GM03348 (cell line): ENCODE measurements at regions not wholly inside any gene's neighbourhood (a gene's known extent, or its start where the extent isn't known, plus 50 kb on each side); places are given as distances from the start of the nearest gene placed in this dataset.
"Not testable (repeated sequence)": the region's sequence is repeated elsewhere in the genome, so short reads cannot be mapped to it uniquely, and the experiment has no call there.

Experiments
- DNase-seq: peaks from one replicate; pipeline ENCODE4 v3.0.0; 2012; ENCODE audit warnings: low spot score

DNA sequence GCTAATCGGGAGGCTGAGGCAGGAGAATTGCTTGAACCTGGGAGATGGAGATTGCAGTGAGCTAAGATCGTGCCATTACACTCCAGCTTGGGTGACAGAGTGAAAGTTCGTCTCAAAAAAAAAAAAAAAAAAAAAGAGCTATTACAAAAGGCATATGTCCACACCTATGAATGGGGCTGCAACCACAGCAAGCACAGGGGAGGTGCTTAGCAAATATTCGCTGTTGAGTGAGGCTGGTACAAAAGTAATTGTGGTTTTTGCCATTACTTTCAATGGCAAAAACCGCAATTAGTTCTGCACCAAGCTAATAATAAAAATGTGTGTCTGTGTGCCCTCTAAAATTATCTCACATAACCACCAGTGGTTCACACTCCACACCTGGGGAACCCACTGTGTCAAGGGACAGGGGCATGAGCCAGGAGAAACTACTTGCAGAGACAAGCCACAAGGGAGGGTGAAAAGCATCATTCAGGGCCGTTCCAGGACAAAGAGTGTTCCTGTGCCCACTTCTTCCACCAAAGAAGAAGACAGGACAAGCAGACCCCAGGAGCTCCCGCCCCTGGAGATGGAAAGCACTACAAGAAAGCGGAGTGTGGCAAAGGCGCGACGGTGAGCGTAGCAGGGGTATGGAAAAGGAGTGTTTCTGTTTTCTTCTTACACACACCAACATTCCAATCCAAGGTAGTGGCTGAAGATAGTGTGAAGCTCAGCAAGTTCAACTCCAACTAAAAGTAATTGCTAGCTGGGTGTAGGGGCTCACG lies 84.4 kb upstream of the CNEP1R1 start:
- DNase-seq = no peak

DNA sequence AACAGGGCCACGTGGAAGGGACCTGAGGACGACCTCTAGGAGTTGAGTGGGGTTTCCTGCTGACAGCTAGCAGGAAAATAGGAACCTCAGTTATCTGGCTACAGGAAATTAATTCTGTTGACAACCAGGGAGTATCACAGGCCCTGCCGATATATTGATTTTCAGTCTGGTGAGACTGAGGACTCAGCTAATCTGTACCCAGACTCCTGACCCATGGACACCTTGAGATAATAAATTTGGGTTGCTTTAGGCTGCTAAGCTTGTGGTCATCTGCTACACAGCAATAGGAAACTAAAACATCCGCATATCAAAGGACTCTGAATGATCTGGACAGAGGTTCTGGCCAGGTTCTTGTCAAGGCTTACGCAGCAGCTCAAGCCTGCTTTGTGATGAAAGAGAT lies 80.8 kb upstream of the CNEP1R1 start:
- no peak for DNase-seq

DNA sequence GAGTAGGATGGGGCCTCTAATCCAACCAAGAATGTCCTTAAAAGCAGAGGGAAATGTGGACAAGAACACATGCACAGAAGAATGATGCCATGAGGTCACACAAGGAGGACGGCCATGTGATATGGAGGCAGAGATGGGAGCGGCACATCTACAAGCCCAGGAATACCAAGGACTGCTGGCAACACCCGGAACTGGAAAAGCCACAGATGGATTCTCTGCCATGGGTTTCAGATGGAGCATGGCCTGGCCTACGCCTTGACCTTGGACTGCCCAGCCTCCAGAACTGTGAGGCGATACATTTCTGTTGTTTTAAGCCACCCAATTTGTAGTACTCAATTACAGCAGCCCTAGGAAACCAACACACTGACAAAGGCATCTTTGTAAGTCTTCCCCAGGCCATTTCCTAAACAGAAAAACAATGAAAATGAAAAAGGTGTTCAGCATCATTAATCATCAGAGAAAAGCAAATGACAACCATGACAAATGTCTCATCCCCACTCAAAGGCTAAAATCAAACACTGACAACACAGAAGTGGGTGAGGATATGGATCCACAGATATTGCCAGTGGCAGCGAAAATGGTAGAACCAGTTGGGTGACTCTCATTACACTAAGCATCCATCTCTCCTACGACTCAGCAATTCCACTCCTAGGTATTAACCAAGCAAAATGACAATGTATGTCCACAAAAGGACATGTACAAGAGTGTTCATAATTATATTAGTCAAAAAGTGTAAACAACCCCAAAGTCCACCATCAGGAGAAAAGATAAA lies 76.9 kb upstream of the CNEP1R1 start:
- DNase-seq = no peak

DNA sequence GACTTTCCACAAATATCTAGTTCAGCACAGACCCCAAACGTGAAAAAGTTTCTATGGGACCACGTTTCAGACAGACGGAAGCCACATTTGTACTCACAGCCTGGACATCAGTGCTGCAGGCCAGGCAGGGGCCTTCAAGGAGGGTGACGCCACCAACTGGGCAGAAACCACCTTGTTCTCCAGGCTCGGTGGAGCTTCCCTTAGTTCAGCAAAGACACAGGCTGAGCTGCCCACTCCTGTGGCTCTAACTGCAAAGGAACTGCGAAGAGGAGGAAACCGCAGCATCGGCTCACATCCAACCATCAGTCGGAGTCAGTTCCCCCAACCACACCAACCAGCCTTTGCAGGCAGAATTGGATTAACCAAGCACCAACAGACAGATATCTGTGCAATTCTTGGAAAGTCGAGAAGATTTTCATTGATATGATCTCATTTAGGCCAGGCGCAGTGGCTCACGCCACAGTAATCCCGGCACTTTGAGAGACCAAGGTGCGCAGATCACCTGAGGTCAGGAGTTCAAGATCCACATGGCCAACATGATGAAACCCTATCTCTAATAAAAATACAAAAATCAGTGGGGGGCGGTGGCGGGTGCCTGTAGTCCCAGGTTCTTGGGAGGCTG lies 73.3 kb upstream of the CNEP1R1 start:
- DNase-seq = no peak

DNA sequence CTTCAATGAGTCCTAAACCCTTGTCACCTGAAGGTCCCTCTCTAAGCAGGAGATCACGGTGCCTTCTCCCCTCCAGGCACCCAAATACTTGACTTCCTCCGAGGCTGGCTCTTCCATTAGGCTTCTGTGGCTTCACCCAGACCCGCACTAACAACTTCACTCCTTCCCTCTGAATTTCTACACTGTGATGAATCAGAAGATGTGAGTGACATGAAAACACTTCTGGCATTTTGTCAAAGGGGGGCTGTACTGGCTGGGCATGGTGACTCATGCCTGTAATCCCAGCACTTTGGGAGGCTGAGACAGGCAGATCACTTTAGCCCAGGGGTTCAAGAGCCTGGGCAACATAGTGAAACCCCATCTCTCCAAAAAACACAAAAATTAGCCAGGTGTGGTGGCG lies 72.6 kb upstream of the CNEP1R1 start:
- no peak for DNase-seq

DNA sequence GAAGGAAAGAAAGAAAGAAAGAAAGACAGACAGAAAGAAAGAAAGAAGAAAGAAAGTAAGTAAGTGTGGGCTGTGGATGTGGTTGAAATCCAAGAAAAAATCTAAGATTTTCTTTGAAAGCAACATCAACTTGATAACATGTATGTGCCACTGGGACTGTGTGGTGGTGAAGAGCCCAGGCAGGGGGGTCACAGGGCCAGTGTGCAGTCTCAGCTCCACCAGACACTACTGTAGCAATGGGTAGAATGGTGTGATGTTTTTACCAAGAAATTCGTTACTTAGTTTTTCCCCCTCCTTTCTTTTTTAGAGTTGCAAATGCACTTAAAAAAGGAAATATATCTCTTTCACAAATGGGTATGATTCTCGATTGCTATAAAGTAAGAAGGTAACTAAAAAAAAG lies 71.9 kb upstream of the CNEP1R1 start:
- DNase-seq = no peak

DNA sequence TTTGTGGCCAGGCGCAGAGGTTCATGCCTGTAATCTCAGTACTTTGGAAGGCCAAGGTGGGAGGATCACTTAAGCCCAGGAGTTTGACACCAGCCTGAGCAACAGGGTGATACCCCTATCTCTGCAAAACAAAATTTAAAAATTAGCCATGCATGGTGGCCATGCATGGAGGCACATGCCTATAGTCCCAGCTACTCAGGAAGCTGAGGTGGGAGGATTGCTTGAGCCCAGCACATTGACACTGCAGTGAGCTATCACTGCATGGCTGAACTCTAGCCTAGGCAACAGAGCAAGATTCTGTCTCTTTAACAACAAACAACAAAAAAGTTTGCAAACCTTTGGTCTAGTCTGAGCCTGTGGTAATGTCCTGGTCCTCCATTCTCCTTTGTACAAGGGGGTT lies 69.2 kb upstream of the CNEP1R1 start:
- no peak for DNase-seq

DNA sequence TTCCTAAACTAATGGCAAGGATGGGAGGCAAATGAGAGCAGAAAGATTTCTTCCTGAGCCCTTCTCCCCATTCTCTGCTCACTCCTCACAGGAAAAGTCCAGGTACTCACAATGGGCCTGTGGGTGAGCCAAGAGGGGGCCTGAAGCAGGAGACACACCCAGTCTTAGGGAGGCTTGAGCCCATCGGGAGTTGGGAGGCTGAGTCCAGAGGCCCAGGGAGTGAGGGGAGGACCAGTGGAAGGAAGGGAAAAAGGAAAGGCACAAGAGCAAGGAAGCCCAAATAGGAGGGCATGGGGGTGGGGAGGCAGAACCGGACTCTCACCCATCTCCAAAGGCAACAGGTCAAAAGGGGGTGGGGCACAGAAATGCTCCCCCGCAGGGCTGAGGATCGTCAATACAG lies 68.1 kb upstream of the CNEP1R1 start:
- DNase-seq = no peak

DNA sequence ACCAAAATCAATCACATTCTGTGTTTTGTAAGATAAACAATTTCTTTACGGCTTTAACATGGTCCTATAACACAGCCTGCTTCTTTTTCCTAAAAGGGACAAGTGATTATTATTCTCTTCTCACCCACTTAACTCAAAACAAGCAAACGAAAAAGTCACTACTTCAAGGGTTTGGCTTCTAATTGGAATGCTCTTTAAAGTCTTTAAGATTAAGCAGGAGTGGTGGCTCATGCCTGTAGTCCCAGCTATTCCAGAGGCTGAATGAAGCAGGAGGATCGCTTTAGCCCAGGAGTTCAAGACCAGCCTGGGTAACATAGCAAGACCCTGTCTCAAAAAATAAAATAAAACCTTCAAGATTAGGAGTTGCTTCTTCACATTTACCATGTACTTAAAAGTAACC lies 66.6 kb upstream of the CNEP1R1 start:
- no peak for DNase-seq

DNA sequence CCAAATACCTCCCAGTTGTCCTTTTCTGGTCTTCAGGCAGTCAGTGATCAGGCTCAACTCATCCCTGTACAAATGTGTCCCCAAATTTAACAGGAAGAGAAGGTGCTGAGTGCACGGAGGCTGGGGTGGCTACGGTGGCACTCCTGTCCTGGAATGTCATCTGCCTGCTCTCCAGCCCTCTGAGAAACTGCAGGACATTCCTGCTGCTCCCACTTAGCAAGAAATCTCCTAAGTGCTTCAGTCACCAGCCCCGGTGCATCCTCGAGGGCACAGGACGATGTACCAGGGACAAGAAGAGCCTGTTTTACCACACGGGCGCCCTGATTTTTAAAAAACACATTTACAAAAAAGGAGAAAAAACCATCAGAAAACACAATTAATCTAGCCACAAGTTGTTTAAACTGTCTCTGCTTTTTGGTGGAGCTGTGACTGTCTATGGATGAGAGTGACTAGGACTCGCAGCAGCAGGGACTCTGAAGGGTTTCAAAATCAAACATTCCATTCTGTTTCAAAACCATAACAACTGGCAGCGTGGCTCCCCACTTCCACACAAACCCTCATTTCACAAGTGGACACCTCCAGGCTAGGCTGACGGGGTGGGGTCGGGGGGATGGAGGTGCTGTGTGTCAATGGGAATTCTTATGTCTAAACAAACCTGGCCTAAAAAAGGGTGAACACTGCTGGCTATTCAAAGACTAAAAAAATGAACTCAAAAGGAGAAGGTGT lies 65.3 kb upstream of the CNEP1R1 start:
- DNase-seq = no peak

DNA sequence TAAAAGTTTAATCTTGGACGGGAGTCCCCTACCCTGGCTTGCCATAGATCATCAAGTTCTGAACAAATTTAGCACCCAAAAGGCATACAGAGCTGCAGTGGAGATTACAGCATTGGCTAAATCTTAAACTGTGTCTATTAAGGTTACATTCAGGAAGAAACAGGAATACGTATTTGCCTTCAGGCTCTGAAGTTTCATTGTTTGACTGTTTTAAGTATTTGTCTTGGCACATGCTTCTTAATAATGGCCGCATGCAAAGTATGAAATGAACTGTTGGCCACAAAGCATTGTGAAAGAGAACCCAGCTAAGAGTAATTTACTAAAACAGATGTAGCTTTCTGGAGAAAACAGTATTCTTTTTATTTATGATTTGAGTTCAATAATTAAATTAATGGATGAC lies 63.9 kb upstream of the CNEP1R1 start:
- DNase-seq = no peak

DNA sequence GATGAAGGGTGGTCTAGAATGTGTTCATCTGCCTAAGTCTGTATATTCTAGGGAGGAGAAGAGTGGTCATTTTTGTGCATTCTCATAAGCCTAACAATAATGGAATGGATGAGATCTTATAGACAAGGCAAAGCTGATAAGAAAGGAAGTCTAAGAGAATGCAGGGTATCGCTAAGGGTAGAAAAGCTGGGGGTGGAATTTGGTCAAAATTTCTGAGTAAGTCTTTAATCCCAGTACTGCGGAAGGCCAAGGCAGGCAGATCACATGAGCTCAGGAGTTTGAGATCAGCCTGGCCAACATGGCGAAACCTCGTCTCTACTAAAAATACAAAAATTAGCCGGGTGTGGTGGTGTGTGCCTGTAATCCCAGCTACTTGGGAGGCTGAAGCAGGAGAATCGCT lies 62.5 kb upstream of the CNEP1R1 start:
- not testable (repeated sequence) for DNase-seq

DNA sequence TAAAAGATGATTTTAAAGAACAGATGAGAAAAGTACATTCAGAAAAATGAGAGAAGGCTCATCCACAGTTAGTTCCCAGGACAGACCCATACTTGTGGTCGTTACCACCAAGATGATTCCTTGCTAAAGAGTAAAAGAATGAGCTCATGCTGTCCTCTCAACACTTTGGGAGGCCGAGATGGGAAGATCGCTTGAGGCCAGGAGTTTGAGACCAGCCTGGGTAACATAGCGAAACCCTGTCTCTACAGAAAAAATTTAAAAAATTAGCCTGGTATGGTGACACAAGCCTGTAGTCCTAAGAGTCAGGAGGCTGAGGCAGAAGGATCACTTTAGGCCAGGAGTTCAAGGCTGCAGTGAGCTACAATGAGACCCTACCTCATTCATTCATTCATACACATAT lies 60.7 kb upstream of the CNEP1R1 start:
- no peak for DNase-seq

DNA sequence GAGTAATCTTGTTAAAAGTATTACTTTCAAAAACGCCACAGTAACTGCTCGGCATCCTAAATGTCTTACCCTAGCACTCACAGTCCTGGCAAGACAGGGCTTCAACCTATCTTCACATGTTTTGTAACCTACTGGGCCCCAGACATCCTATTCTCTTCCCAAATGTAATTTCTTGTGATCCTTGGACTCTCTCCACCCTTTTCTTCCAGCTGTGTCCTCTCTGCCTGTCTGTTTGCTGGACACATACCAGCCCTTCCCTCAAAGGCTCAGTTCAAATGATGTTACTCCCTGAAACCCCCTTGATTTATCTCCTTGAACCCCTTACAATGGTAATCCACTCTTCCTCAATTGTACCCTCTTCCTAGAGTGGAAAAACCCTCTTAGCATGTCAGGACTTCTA lies 60.1 kb upstream of the CNEP1R1 start:
- DNase-seq = no peak

DNA sequence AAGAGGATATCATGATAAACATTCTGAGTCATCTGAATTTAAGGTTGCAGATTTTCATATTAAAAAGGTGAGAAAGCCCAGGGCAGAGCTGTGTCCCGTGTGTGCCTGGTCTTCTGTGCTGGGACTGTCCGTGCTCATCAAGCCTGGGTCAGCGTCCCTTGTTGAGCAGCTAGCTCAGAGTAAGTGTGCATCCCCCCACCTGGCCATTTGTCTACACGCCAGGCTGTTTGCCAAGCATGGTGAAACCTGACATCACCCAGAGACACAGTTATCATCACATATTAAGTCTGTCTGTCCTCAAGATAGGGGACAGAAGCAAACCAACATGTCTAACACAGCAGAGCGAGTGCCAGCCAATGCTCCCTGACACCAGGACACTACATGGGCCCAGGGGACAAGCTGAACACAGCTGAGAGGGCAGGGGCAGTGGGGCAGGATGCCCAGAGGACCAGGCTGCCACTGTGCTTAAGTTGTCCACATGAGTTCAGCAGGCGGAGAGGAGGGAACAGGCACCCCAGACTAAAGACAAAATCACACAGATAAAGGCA lies 57.9 kb upstream of the CNEP1R1 start:
- DNase-seq = no peak

DNA sequence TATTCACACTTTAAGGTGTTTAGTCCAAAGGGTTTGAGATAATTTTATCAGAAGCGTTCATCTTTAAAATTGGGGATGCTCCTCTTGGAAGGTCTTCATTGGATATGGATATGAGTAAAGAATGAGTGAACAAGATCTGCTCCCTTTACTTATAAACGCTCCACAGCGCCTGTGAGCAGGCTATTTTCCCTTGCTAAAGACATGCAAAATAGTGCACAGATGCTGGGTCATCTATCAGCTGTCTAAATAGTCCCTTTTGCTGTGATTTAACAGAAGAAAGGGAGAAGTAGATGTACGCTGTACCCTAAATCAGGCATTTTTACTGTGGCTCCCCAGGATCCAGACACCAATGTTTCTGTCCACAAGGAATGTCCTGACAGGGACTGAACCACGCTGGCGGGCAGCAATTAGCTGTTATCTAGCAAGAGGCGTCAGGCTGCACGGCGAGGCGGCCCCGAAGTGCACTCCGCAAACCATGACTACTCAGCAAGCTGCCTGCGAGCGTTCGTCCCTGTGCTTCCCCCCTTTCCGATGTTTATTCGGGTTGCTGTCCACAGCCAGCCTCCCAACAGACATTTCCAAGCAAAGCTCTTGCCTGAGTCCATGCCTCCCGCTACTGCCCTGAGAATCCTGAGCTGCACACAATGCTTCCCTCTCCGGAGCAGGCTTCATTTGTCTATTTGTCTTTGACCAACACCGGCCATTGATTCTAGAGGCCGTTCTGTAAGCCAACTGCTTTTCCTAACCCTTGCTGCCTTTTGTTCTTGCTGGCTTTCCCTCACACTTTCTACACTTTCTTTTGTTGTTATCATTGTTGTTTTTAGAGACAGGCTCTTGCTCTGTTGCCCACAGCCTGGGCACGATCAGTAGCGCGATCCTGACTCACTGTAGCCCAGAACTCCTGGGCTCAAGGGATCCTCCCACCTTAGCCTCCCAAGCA lies 55.7 kb upstream of the CNEP1R1 start:
- no peak for DNase-seq

DNA sequence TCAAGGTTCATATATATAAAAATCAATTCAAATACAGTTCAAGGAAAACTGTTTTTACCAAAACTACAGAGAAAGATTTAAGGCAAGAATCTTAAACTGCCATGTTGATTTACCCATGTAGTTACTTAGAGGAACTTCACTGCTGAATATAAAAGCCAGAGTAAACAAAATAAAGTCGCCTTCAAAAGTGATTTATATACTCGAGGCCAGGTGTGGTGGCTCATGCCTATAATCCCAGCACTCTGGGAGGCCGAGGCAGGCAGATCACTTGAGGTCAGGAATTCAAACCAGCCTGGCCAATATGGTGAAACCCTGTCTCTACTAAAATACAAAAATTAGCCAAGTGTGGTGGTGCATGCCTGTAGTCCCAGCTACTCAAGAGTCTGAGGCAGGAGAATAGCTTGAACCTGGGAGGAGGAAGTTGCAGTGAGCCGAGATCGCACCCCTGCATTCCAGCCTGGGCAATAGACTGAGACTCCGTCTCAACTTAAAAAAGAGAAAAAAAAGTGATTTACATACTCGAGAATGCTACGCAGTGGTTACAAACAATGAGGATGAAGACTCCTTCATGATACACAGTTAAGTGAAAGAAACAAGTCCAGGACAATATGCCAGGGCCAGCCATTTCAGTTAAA lies 54.1 kb upstream of the CNEP1R1 start:
- no peak for DNase-seq

DNA sequence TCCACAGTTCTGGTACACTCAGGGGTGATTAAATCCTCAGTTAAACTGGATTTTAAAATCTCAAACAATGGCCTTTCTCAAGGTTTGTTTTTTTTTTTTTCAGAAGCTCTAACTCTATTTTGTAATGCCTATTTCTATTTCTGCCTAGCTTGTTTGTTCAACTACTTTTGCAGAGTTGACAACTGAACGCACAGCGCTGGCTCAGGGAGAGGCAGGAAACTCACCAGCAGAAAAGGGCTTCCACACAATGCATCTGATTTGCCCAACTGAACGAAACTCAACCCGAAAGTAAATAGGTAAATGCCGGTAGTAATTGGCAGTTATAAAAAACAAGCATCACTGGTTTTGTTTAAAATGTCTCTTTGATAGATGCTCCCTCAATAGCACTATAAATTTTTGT lies 52.7 kb upstream of the CNEP1R1 start:
- no peak for DNase-seq

DNA sequence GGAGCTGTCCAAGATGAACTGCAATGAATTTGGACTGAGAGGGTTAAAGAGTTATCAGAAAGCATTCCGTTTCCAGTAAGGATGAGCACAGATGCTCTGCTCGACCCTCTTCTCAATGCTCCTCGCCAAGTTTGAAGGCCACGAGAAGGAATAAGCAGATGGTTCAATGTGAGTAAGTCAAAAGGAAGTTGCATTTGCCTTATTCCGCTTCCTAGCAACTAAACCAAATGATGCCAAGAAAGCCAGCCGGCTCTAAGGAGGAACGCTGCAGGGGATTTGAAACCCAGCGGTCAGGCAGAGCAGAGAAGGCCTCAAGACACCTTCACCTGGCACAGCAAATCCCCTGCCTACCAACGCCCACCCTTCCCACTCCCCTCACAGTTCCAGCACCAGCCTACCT lies 52.1 kb upstream of the CNEP1R1 start:
- DNase-seq = no peak
